GOT3 (cell line): ENCODE measurements at regions not wholly inside any gene's neighbourhood (a gene's known extent, or its start where the extent isn't known, plus 50 kb on each side); places are given as distances from the start of the nearest gene placed in this dataset.
"Not testable (repeated sequence)": the region's sequence is repeated elsewhere in the genome, so short reads cannot be mapped to it uniquely, and the experiment has no call there.

Experiments used
- DNase-seq: peaks from one replicate; lab custom pipeline; 2025; ENCODE audit warnings: mixed read lengths; lab: John Stamatoyannopoulos, UW

DNA sequence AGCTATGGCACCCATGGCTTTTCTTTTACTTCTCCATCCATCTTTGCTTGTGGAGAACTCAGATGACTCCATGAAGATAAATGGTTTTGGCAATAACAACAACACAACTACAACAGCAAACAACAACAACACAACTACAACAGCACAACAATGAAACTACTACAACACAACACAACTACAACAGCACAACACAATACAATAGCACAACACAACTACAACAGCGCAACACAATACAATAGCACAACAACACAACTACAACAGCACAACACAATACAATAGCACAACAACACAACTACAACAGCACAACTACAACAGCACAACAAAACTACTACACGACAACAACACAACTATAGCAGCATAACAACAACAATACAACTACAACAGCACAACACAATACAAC is 569.4 kb downstream of the TOX3 start:
- not testable (repeated sequence) for DNase-seq

DNA sequence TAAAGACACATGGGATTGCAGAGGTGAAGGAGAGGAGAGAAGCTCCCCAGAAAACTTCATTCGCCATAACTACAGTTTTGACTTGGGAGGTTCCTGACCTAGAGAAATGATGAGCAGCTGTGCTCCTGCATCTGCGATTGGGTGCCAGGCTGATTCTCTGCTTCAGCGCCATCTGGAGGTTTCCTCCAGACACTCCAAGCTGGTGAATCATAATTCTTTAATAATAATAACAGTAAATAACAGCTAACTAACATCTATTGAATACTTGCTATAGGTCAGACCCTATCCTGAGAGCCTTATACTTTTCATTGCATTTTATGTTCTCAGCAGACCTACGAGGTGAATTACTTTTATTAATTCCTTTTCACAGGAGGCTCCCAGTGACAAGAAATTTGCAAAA is 575.8 kb downstream of the TOX3 start:
- DNase-seq = no peak

DNA sequence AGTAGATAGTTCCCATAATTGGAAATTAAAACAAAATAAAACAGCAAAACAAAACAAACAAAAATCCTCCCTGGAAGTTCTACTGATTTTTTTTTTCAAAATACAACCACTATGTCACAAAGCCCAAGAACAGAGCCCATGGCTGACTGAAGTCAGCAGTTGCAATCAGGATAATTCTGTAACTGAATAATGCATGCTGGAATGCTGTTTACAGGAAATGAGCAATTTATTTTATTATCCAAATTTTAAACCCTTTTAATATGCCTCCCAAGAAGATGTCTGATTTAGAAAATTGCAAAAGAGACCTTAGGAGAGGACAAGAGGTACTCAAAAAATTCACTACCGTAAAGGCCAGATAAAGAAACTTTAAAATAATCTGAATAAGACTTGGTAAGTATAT is 578.2 kb downstream of the TOX3 start:
- DNase-seq = no peak

DNA sequence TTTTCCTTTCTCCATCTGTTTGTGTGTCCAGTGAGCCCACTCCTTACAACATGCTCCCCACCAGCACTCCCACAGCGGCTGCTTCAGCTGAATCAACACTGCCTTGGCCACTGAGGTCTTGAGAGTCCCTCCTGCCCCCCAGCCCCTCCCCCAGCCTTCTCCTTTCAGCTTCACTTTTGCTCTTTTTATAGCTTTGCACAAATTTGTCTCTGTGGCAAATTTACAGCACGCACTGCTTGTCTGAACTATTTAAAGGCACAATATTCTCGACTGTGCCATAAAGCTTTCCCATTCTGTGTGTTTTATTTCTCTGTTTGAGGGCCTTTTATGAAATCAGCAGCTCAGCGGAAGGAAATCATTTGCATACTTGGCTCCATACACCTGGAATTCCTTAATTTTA is 579.3 kb downstream of the TOX3 start:
- DNase-seq = no peak

DNA sequence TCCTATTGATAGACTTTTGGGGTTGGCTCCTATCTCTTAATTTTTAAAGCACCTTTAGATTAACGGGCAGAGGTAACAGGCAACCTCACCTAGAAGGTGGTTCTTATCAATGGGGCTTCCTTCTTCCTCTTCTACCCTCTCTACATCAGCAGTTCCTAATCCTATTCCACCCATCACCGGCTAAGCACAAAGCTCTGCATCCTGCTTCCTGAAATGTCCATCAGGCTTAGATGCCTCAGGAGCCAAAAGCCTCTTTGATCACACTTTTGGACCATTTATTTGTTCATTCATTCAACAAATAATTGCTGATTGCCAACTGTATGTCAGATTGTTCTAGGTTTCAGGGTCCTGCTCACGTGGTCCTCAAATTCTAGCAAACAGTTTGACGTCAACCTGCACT is 586.0 kb downstream of the TOX3 start:
- no peak for DNase-seq

DNA sequence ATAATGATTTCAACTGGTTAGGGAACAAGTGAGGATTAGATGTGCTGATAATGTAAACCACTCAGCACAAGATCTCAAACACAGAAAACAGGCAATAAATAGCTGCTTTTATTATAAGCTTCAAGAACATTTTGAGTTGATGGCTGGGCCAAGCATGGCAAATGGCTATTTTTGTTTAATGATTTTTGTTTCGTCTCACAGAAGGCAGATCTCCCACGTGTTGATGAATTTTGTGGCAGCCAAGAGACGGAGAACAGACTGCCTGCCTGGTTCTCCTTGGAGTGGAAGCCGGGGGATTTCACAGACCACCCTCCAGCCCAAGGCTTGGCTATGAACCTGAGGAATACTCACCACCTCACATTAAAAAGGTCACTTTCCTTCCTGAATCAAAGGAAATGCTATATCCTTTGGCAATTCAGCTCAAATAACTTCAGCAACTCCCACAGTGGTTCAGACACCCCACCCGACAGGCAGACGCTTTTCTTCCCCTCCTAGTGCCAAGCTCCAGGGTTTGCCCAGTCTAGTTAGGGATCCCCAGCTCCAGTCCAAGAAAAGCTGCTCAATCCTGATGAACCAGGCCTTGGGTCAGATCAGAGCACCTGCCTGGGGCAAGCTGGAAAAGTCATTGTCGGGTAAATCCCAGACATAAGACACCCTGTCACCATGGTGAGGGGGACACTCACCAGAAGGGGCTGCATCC is 593.5 kb downstream of the TOX3 start:
- no peak for DNase-seq

DNA sequence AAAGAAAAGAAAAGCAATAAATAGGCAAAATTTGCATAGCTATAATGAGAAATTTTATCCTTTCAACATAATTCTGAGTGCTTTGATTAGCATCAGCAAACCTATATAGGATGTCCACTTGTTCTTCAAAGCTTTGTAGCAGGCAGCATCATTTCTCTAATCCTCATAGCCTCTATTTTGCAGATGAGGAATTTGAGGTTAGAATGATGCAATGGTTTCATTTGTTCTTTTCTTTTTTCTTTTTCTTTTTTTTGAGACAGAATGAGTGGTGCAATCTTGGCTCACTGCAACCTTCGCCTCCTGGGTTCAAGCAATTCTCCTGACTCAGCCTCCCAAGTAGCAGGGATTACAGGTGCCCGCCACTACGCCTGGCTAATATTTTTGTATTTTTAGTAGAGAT is 594.4 kb downstream of the TOX3 start:
- DNase-seq = no peak

DNA sequence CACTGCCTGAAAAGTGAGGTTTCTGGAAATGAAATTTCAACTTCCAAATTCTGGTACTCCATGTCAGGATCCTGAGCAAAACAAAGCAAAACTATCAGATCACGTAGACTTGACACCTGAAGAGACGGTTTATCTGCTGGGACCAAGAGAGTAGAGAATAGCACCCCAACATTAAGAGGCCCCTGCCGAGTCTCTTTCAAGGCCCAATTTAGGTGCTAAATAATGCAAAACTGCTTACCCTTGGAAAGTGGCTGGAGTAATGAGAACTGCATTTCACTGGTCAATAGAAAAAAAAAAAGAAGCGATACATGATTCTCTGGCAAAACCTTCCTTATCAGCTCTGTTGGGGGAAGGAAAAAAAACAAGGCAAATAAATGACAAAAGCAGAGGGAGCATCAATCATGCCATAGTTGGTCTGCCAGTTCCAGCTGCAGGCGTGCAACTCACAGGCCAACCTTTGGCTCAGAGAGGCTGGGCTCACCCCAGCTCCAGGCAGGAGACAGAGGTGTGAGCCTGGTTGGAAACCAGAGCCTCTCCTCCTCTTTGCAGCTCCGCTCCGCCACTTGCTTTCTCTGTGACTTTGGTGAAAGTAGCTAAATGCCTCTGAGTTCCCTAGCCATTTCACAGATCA is 595.2 kb downstream of the TOX3 start:
- no peak for DNase-seq

DNA sequence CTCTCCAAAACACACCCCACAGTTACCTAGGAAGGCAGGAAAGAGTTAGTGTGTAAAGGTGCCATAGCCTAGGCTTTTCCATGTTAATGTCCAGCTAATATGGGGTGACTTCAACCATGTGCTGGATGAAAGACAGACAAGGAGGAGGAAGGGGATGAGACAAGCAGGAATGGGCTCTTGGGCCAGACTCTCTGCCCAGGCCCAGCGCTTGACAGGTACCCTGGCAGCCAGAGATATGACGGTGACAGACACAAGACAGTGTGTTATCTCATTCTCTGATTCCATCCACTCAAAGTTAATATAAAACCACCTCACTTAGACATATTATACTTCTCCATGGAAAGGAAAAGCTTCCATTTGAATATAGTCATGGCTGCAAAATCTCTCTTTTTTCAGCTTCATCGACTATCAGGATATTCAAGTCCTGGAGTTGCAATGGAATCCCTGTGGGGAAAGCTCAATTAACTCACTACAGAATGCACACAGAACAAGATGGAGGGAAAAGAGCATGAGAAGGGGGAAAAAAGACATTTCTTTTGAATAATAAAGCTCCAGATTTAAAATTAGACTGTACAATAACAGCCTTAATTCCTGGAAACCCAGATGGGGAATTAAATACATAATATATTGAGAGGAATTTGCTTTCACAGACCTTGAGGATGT is 596.7 kb downstream of the TOX3 start:
- DNase-seq = no peak

DNA sequence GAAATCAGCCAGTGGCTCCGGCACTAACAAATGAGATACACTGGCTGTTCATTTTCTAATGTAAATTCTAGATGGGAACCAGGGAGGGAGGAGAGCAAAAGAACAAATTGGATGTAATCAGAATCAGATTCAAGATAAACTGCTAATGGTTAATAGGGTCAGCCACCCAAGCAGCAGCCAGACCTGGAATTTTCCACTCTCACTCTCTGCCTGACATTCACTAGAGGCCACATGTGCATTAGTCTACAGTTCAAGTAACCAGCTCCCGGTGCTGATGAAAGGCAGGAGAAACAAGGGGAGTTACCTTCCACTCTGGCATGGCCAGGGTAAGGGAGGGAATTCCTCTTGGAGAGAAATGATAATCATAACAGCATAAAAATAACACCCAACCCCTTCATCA is 597.7 kb downstream of the TOX3 start:
- DNase-seq = no peak

DNA sequence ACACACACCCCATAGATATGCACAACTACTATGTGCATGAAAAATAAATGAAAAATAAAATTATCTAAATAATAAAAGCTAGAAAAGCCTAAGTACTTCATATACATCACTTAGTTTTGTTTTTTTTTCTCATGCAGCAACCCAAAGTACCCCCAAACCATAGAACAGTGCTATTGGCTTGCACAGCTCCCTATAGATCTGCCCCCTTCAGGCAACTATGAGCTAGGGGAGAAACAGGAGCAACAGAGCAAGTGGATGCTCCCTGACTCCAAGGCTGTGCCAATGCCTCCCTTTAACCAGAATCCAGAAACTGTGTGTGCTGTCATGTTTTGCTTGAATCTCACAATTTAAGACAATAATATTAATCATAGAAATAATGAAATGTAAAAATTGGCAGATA is 605.5 kb downstream of the TOX3 start:
- no peak for DNase-seq

DNA sequence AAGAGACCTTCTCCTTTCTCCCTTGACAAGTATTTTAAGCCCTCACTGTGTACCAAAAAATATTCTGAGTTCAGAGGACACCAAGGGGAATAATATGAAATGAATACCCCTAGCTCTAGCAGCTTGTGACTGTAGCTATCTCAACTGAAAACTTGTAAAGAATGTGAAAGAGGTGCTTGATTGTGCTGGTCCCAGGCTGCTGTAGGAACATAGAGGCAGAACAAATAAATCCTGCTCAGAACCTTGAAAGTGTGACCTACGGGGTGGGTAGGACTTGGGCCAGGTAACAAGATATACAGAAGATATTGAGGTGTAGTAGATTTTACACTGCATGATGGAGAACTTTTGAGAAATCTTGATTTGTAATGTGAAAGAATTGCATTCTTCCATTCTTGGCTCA is 606.8 kb downstream of the TOX3 start:
- DNase-seq = no peak

DNA sequence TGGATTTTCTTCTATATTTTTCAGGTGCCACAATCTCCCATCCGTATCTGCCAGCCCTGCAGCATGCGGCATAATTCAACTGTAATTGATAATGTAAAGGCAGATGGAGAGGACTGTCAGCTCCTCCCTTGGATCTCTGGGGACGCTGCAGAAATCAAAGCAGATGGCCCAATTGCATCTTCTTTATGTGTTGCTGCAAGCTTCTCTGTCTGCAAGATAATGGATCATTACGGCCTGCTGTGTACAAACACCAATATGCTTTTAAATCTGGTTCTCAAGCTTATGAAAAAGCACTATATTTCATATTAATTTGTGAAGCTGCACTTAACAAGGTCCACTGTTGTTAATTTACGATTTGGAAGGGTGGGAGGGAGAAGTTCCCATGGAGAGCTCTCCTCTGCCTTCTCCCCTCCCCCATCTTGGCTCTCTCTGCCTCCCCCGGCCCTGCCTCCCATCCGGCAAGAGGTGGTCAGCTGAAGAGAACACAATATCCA is 607.5 kb downstream of the TOX3 start:
- DNase-seq = no peak

DNA sequence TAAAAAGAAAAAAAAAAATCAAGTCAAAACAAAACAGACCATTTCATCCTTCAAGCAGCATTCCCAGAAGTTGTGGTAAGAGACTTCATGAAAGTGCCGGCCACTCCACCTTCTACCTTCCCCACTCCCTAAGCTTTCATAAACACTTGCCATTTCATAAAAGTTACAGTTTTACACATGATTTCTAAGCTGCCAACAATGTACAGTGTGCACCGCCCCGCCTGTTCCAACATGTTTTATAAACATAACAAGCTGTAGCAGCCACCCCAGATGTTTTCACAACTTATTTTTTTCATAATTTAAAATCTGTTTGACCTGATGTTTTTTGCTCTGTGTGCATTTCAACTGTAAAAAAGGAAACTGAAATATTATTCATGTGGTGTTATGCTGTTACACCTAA is 608.1 kb downstream of the TOX3 start:
- DNase-seq = no peak

DNA sequence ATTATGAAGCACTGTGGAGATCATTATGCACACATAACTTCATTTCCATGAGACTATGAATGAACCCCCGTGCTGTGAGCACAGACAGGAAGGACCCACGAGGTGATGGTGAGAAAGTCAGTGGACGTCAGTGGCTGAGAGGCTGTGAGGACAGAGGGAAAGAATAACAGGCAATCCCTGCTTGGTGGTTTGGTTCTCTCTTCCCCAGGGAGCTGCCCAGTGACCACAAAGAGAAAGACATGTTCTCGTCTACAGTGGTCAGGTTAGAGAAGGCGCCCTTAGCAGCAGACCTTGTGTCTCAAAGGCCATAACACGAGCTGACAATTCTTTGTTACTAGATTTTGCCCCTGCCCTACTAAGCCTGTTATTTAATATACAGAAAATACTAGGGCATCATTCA is 609.2 kb downstream of the TOX3 start:
- no peak for DNase-seq

DNA sequence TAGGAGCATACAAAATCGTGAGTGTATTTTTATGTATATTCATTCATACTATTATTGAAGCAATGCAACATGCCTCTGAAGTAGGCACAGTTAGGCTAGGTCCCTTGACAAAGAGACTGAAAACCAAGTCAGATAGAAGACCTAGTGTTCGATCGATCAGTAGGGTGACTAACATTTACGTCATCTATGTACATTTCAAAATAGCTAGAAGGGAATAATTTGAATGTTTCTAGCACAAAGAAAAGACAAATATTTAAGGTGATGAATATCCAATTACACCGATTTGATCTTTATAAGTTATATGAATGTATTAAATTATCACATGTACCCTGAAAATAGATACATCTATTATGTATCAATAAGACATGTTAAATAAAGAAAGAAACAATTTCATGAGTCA is 610.1 kb downstream of the TOX3 start:
- DNase-seq = no peak

DNA sequence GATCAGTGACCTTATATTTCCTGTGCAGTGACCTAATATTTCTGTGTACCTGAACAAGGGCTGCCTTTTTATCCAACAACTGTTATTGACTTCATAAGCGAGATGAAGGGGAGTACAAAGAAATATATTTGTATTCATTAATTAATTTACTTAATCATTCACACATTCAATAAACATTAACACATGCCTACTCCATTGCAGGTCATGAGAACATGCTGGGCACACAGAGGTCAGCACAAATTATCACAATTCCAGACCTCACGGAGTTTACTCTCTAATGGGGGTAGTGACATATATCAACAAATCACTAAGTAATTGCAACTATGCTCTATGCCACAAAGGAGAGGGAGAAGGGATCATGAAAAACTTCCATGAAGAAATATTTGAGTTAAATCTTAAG is 614.6 kb downstream of the TOX3 start:
- no peak for DNase-seq

DNA sequence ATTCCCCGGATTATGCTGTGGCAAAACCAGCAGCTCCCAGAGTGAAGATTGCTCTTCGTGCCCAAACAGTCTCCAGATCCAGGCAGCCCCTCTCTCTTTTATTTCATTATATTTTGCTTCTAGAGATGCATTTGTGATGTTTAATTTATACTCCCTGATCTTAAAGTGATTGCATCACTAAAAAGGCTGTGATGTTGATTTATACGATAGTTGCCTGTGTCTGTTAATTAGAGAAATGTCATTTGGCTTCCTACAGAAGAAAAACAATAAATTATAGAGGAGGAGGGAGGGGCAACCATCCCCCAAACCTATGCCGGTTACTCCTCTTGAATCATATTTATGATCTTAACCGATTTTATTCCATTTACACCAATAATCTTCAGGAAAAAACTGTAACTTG is 615.3 kb downstream of the TOX3 start:
- DNase-seq = no peak

DNA sequence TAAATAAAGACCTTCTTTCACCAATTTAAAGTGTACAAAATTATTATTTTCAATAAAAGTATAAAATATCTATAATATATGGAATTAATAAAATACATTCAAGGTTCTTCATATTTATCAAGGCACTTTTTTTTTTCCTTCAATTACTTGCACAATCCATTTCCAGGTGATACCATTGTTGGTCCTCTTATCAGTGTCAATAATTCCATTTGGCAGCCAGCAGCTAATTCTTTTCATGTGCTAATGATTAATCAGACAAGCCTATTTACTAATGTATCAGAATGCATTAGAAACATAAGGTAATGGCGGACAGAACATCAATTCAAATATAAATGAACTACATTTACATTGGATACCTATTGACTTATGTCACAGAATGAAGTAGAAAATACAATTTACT is 622.2 kb downstream of the TOX3 start:
- no peak for DNase-seq

DNA sequence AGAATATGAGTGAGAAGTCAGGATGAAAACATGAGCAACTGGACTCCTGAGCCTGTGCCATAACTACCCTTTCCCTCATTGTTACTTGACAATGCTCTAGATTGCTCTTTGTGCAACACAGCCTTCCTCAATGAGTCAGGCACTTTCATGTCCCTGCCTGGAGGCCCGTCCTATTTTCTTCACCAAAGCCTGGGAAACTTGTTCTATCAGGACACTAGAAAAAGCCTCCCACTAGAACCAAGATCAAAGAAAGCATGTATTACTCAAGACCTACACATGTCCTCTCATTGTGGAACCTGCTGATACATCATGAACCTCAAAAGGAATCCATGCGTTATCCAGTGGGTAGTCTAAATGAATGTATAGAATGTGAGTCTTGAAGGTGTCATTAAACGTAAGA is 624.5 kb downstream of the TOX3 start:
- no peak for DNase-seq

DNA sequence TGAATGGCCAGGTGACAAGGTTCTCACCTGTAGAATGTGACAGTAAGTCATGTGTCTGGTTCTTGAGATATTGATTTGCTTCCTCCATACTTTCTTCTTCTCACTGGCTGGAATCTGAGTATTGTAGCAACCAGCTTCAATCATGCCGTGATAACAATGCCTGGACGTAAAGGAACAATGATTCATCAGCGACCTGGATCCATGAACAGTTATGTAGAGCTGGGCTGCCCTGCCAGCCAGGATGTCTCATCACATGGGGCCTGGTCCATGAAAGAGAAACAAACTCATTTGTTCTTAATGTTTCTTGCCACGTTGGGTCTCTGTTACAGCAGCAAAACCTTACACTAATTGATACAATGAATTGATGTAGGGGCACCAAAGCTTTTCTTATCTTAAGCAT is 627.2 kb downstream of the TOX3 start:
- DNase-seq = no peak

DNA sequence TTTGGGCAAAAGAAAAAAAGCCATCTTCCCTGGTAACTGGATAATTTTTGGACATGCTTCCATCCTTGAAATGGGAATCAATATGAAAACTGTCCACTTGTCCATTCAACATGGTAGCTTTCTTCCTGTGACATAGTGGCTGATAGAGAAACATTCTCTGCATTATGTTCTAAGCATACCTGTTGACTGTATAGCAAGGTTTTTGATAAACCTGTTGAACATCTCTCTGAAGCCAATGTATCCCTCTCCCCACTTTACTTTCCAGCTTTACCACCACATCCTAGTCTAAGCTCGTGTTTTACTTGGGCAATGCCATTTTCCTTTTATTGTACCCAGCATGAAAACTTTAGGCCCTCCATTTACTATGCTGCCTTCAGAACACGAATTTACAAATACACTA is 630.1 kb downstream of the TOX3 start:
- DNase-seq = no peak

DNA sequence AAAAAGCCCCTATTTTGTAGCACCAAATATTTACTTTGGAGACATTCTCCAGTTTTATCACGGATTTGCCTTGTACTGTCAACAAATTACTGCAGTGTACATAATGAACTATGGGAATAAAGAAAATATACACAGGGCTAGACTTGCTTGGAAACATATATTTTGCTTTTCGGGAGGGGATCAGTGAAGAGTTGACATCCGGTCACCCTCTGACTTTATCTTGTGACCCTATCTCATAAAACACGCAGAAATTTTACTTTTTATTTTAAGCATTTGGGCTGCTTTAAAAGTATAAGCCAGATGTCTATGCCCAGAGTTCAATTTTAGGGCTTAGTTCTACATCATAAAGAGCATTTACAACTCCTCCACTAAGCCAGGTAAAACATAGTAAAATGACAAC is 630.7 kb downstream of the TOX3 start:
- DNase-seq = no peak

DNA sequence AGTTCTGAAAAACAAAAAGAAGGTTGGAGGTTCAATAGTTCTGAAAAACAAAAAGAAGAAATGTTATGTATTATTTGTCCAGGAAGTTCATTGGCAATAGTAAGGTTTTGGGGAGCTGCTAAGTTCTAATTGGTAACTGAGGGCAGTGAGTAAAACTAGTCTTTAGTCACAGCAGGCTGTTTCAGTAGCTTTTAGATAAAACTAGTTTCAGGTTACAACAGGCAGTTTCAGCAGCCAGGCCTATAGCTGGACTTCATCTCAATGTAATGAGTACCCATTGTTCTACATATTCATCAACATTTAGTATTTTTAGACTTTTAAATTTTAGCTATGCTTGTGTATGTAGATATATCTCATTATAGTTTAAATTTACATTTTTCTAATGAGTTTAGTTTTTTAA is 639.3 kb downstream of the TOX3 start:
- no peak for DNase-seq
